Gastrocnemius medialis (tissue), 4 donors: ENCODE measurements at regions not wholly inside any gene's neighbourhood (a gene's known extent, or its start where the extent isn't known, plus 50 kb on each side); places are given as distances from the start of the nearest gene placed in this dataset.

Experiments
- ATAC-seq, 2 donors: fragments of 150-250 bp; one replicate each; pipeline ENCODE4 v1.9.1; 2016
- DNase-seq, 2 donors: peaks; one replicate each; pipeline ENCODE4 v3.0.0-alpha.2; 2019
- H3K27ac ChIP-seq, 4 donors: fragments of 200-600 bp; sonication (generic); 1 replicate in 1 of 4; 2 replicates in 3 of 4; pipeline ENCODE4 v1.5.1; 2016 to 2018; ENCODE audit warnings: mild to moderate bottlenecking in 2 of 4, moderate library complexity in 1 of 4
- H3K27me3 ChIP-seq, 3 donors: fragments of 200-600 bp; sonication (generic) in 2 of 3; 1 replicate in 1 of 3; 2 replicates in 2 of 3; pipeline versions ENCODE4 v1.5.1 to v1.6.0; 2016 to 2019; ENCODE audit warnings: mild to moderate bottlenecking in 1 of 3, moderate library complexity in 1 of 3
- H3K36me3 ChIP-seq, 2 donors: fragments of 200-600 bp; sonication (generic) in 1 of 2; one replicate each; pipeline ENCODE4 v1.5.1; 2017 to 2018
- H3K4me1 ChIP-seq, 2 donors: fragments of 200-600 bp; sonication (generic) in 1 of 2; one replicate each; pipeline ENCODE4 v1.5.1; 2016 to 2017; ENCODE audit warnings: mild to moderate bottlenecking in 2 of 2
- H3K4me3 ChIP-seq, 4 donors: fragments of 200-600 bp; sonication (generic) in 3 of 4; 1 replicate in 1 of 4; 2 replicates in 3 of 4; pipeline ENCODE4 v1.5.1; 2016 to 2019; ENCODE audit warnings: mild to moderate bottlenecking in 2 of 4
- H3K9me3 ChIP-seq, 3 donors: fragments of 200-600 bp; sonication (generic) in 2 of 3; 1 replicate in 1 of 3; 2 replicates in 2 of 3; pipeline ENCODE4 v1.5.1; 2016 to 2019
- POLR2A ChIP-seq, 2 donors: fragments of 450-650 bp; IDR thresholded peaks; one replicate each; pipeline ENCODE4 v1.6.1; 2017; ENCODE audit warnings: antibody characterized with exemption in 2 of 2, mild to moderate bottlenecking in 2 of 2, moderate library complexity in 2 of 2
- in situ Hi-C, 4 donors: fragments of 200-750 bp; cut with MboI; loops; one replicate each; pipeline versions ENCODE4 v1.15.0 to v1.8.0; 2017; ENCODE audit warnings: low sequenced_read_pairs in 4 of 4
- intact Hi-C: fragments of 100-400 bp; cut with DNase I; formaldehyde crosslinking; loops from one replicate; pipeline ENCODE4 v1.15.1; 2023; ENCODE audit warnings: low total_unique reads
- TF ChIP-seq, protein P1 (sequence below), 5 experiments: fragments of 450-650 bp in 3 of 5; fragments of 200-600 bp in 2 of 5; sonication (generic) in 2 of 5; IDR thresholded peaks in 4 of 5; conservative IDR thresholded peaks in 1 of 5; 1 replicate in 4 of 5; 2 replicates in 1 of 5; pipeline ENCODE4 v1.5.1; 2016 to 2019; ENCODE audit warnings: antibody characterized with exemption in 5 of 5, mild to moderate bottlenecking in 3 of 5, moderate library complexity in 3 of 5

DNA sequence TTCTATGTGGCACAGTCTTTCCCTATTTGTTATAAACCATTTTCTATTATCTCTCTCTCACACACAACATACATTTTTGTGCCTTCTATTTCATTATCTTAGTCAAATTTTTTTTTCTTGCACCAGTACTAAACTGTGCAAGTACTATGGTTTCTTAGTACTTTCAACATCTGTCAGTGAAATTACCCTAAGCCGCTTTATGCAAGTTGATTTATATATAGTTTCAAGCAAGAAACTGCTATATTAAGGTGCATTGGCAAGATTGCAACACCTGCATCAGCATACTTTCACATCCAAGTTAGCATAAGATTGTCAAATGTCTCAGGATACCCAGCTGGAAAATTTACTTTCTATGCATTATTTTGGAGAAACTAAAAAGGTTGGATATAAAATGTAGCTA is 180.2 kb upstream of the FSTL5 start:
- no peak overlapping the region for H3K4me3 ChIP-seq
- intact Hi-C loops (no loop called here), in situ Hi-C loops (no loop called here)
- ATAC-seq (no peak), DNase-seq (no peak)
- TF ChIP-seq, protein P1, sequence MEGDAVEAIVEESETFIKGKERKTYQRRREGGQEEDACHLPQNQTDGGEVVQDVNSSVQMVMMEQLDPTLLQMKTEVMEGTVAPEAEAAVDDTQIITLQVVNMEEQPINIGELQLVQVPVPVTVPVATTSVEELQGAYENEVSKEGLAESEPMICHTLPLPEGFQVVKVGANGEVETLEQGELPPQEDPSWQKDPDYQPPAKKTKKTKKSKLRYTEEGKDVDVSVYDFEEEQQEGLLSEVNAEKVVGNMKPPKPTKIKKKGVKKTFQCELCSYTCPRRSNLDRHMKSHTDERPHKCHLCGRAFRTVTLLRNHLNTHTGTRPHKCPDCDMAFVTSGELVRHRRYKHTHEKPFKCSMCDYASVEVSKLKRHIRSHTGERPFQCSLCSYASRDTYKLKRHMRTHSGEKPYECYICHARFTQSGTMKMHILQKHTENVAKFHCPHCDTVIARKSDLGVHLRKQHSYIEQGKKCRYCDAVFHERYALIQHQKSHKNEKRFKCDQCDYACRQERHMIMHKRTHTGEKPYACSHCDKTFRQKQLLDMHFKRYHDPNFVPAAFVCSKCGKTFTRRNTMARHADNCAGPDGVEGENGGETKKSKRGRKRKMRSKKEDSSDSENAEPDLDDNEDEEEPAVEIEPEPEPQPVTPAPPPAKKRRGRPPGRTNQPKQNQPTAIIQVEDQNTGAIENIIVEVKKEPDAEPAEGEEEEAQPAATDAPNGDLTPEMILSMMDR (IDR thresholded peaks at IDR 0.05 in 4 of 5, conservative IDR thresholded peaks at IDR 0.05 in 1 of 5), result no peak
- TF ChIP-seq POLR2A (IDR thresholded peaks at IDR 0.05), result no peak
- H3K4me1 ChIP-seq, result no peaks in the 10 kb centered on the region
- no peak overlapping the region for H3K27ac ChIP-seq
- H3K9me3 ChIP-seq, result no peaks in the 10 kb centered on the region
- H3K36me3 ChIP-seq, result no peaks in the 10 kb centered on the region
- no peaks in the 10 kb centered on the region for H3K27me3 ChIP-seq

DNA sequence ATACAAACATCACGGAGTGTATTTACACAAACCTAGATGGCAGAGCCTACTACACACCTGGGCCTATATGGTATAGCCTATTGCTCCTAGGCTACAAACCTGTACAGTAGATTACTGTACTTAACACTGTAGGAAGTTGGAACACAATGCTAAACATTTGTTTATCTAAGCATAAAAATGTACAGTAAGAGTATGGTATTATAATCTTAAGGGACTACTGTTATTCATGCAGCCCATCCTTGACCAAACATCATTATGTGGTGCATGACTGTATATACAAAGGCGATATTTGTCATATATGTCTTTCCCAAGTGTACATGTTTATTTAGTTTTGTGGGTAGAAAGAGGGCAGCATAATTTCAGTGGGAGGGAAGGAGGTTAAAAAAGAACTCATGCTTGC is 177.7 kb upstream of the FSTL5 start:
- H3K9me3 ChIP-seq, result no peaks in the 10 kb centered on the region
- in situ Hi-C loops, result no loop called here
- no peak overlapping the region for H3K4me3 ChIP-seq
- ATAC-seq, result no peak
- no peaks in the 10 kb centered on the region for H3K27me3 ChIP-seq
- intact Hi-C loops, result no loop called here
- no peaks in the 10 kb centered on the region for H3K4me1 ChIP-seq
- no peak for DNase-seq
- no peak for TF ChIP-seq POLR2A (IDR thresholded peaks at IDR 0.05)
- TF ChIP-seq, protein P1 (IDR thresholded peaks at IDR 0.05 in 4 of 5, conservative IDR thresholded peaks at IDR 0.05 in 1 of 5), result no peak
- no peaks in the 10 kb centered on the region for H3K36me3 ChIP-seq
- no peak overlapping the region for H3K27ac ChIP-seq

DNA sequence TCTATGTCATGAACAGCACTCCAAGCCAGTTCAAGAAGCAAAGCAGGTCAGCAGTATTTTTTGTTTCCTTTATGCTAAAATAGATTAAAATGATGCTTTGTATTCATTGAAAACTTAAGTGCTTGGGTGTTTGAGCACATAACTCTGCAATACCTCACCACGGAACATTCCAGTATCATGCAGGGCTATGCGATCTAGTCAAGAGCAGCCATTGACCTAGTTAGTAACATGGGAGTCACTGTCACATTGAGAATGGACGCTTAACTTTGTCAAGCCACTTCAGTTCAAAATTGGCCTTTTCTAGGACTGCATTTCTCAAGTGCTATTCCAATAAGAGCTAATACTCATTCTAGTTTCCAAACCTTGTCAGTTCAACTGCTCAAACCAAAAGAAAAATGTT is 160.1 kb upstream of the FSTL5 start:
- in situ Hi-C loops, result no loop called here
- no peaks in the 10 kb centered on the region for H3K27me3 ChIP-seq
- H3K4me1 ChIP-seq, result no peaks in the 10 kb centered on the region
- no peak for DNase-seq
- no peak for TF ChIP-seq POLR2A (IDR thresholded peaks at IDR 0.05)
- TF ChIP-seq, protein P1 (IDR thresholded peaks at IDR 0.05 in 4 of 5, conservative IDR thresholded peaks at IDR 0.05 in 1 of 5), result no peak
- no peaks in the 10 kb centered on the region for H3K36me3 ChIP-seq
- H3K9me3 ChIP-seq, result no peaks in the 10 kb centered on the region
- no peak overlapping the region for H3K27ac ChIP-seq
- no peak for ATAC-seq
- intact Hi-C loops, result no loop called here
- H3K4me3 ChIP-seq, result no peak overlapping the region

DNA sequence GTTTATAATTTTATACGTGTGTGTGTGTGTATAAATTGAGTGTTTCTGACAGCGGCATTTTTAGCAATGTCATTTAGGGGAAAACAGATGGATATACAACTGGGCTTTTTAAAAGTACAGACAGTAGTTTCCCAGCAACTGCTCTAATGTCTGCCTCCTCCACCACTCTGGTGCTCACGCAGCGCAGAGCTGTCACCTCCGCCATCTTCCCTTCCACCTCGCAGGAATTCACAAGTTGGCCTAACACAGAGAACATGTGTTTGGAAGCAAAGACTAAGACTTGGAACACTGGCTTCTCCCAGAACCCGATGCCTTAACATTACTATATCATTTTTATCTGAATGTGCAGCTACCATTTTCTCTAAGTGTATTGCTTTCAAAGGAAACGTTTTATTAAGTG is 158.3 kb upstream of the FSTL5 start:
- H3K27me3 ChIP-seq, result no peaks in the 10 kb centered on the region
- H3K9me3 ChIP-seq, result no peaks in the 10 kb centered on the region
- H3K4me3 ChIP-seq, result no peak overlapping the region
- intact Hi-C loops, result no loop called here
- DNase-seq (no peak), ATAC-seq (no peak)
- TF ChIP-seq, protein P1 (IDR thresholded peaks at IDR 0.05 in 4 of 5, conservative IDR thresholded peaks at IDR 0.05 in 1 of 5), result no peak
- TF ChIP-seq POLR2A (IDR thresholded peaks at IDR 0.05), result no peak
- no peaks in the 10 kb centered on the region for H3K4me1 ChIP-seq
- in situ Hi-C loops, result no loop called here
- no peaks in the 10 kb centered on the region for H3K36me3 ChIP-seq
- no peak overlapping the region for H3K27ac ChIP-seq

DNA sequence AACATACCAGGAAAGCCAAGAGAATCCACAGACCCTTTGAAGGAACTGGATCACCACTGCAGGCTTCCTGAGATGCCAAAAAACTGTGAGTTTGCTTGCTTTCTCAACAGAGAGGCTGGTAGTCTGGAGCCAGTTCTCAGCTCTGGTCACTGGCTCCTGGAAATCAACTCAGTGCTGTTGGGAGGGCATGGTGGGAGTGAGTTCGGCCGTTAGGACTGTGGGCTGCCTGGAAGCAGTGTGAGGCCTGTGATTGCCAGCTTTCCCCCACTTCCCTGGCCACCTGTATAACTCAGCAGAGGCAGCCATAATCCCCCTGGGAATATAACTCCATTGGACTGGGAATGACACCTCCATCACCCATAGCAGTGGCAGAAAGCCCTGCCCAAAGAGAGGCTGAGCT is 122.0 kb upstream of the FSTL5 start:
- in situ Hi-C loops (no loop called here), intact Hi-C loops (no loop called here)
- DNase-seq, result no peak
- Histone ChIP-seq H3K36me3 (no peaks in the 10 kb centered on the region), H3K4me1 (no peaks in the 10 kb centered on the region), H3K27ac (no peak overlapping the region), H3K4me3 (no peak overlapping the region), H3K27me3 (no peaks in the 10 kb centered on the region), H3K9me3 (no peaks in the 10 kb centered on the region)
- ATAC-seq, result no peak
- TF ChIP-seq, protein P1 (IDR thresholded peaks at IDR 0.05 in 4 of 5, conservative IDR thresholded peaks at IDR 0.05 in 1 of 5), result no peak
- TF ChIP-seq POLR2A (IDR thresholded peaks at IDR 0.05), result no peak
